Right kidney (tissue), 1 donor: ENCODE measurements at regions not wholly inside any gene's neighbourhood (a gene's known extent, or its start where the extent isn't known, plus 50 kb on each side); places are given as distances from the start of the nearest gene placed in this dataset.
"Not testable (repeated sequence)": the region's sequence is repeated elsewhere in the genome, so short reads cannot be mapped to it uniquely, and the experiment has no call there.

ENCODE experiments used
- DNase-seq: peaks from one replicate; pipeline ENCODE4 v3.0.0-alpha.2; 2016

DNA sequence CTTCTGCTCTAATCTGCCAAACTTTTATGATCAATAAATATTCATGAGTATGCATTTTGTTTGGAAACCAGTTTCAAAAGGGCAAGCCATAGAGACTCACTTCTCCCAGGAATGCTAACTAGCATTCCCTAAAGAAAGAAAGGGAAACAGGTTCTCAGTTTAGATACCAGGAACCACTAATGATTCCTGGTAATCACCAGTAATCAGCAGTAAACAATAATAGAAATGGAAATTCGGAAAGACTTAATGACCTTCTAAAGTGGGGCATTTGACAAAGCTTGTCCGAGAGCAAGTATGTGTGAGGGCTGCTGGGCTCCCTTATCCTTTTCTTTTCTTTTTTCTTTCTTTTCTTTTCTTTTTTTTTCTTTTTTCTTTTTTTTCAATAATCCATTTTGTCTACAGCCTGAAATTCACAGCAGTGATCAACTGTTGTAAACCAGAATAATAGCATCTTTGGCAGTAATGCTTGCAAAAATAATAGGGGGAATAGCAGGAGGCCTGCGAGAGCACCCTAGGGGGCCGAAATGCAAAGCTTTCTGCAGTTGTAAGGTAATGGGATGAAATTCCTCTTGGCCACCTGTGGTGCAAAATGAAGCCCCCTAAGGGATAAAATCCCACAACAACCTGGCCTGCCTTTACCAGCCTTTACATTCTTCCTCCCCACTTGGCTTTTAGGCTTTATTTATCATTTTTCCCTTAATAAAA is 253.2 kb downstream of the ZPLD1 start:
- DNase-seq, result no peak

DNA sequence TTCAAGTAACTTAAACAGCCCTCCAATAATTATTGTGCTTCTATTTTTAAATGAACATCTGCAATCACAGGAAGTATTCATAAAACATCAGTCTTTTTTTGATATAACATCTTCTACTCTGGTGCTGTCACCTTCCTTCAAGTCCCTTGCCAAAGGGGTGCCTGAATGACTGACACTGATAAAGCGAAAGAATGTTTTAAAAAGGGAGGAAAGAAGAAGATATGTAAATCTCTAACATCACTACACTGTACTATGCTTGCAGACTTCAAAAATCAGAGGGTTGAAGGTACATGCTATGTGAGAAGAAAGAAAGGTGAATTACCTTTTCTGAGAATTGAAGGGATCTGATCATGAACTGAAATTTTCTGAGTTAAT is 253.7 kb downstream of the ZPLD1 start:
- DNase-seq, result no peak

DNA sequence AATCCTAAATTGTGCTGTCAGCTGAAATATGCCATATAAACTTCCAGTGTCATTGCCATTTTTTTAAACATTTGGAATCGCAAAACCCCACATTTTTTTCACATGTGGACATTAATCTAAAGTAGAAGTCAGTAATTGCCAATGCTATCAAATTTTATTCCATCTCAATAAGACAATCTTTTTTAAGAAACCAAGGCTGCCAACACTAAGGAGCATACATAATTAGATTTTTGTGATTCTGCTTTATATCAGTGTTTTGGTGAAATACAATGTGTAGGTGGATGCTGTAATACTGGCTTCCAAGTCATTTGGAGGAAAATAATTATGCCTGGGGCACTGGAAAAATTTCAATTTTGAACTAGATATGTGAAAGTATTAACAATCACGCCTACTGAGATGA is 256.7 kb downstream of the ZPLD1 start:
- no peak for DNase-seq

DNA sequence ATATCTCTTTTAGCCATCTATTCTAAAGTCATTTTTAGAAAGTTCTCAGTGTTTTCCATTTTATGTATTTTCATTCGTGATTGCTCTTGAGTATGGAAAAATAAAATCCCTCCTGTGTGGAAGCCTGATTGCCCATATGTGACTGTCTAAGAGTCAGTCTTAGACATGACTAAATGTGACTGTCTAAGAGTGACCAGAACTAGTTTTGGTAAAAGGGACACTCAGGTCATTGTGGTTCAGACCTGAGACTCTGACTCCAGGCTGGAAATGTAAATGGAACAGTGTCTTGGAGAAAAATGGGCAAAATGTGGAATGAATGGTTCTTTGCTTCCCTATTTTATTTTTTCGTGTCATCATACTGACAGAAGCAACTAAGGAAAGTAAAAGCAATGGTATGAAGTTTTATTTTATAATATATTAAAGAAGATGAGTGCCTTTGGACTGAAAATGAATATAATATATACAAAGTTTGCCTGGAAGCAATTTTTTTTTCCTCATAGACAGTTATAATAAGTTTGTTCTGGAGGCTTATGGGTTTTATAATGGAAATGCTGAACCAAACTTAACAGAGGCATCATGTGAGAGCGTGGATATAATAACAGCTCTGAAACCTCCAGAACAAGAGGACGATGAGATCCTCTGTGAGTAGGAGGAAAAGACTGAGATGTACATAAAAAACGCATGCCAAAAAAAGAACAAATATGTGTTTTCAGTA is 264.4 kb downstream of the ZPLD1 start:
- no peak for DNase-seq

DNA sequence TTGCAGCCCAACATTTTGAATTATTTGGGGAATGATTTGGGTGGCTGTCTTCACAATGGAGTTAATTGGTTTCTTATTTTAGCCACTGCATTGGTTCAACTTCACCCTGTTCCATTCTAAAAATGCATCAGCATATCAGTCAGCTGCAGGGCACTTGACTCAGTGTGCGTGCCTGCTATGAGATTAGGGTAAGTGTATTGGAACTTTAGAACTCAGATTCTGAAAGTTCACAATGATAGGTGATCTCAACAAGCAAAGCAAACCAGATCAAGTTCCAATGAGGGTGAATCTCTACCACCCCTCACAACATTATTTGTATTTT is 265.0 kb downstream of the ZPLD1 start:
- no peak for DNase-seq

DNA sequence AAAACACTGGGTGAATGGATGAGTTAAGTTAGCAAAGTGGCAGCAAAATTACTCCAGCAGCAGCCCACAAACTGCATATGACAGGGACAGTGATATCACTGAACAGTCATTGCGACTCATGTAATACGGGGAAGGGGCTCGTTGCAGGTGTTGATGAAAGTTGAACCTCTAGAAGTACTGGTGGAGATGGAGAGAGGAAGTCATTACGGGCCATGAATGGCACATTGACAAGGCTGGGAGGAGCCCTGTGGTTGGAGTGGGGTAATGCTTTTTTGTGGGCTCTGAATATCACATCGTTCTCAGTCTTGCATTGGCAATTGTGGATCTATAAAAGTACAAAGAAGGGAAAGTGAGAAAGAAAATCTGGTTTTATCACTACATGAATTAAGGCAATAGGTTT is 278.1 kb downstream of the ZPLD1 start:
- DNase-seq, result no peak

DNA sequence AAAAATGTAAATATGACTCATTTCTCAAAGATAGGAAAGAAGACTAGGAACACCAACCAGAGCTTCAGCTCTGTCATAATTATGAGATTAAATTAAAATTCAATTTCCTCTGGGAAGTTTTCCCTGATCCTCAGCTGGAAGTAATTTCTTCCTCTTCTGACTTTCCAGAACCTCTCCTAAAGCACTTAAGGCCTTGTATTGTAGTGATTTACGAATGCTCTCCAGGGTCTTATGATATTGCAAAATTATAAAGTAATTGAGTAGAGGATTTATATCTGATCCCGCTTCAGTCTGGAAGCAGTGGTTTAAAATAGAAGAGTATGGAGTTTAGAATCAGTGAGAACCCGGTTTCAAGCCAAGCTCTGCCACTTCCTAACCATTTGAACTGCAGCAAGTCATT is 279.8 kb downstream of the ZPLD1 start:
- DNase-seq, result no peak

DNA sequence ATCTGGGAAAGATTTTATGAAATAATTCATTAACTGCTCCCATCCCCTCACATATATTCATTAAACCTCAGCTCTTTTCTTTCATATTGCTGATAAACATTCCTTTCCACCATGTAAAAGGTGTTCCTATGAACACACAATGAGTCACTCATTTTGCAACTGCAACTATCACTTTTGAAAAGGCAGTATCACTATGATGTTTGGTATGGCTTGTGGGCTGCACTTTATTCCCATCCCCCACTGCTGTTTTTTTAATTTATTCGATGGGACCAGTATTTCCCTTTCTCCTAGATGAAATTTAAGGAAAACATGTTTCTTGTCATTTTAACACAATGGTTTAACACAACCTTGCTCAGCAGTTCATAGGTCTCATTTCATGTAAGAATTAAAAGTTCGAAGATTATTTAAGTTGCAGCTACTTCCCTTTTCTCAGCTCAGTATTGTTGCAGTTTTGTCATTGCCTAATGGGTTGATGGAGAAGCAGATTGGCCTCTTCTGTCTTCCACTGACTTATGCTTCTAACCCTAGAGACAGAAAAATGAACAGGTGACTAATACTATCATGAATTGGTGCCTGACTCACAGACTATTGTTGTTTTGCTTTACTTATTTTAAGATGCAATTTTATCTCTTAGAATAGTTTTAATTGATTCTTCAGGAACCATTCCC is 280.3 kb downstream of the ZPLD1 start:
- DNase-seq, result no peak

DNA sequence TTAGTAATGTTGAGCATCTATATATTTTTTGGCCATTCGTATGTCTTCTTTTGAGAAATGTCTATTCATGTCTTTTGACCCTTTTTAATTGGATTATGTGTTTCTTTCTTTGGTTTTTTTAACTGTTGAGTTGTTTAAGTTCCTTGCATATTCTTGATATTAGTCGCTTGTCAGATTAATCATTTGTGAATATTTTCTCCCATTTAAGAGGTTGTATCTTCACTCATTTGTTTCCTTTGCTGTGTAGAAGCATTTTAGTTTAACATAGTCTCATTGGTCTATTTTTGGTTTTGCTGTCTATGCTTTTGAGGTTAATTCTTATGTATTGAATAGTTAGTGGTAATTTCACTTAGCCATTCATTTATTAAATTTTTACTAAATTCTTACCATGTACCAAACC is 283.8 kb downstream of the ZPLD1 start:
- DNase-seq, result no peak

DNA sequence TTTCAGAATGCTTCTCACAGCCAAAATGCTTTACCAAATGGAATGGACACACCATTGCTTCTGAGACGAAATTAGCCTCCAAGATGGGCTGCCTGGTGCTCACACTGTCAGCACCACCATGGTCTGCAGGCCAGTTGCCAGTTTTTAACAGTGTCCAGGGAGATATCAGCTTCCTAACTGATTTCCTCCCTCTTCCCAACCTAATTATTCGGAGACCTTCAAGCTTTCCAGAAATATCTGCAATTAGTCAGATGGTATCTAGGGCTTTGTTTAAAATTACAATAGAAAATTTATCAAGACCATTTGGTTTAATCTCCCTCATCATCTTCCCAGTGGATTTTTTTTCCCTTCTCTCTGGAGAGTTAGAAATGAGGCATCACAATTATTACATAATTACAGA is 287.5 kb downstream of the ZPLD1 start:
- no peak for DNase-seq

DNA sequence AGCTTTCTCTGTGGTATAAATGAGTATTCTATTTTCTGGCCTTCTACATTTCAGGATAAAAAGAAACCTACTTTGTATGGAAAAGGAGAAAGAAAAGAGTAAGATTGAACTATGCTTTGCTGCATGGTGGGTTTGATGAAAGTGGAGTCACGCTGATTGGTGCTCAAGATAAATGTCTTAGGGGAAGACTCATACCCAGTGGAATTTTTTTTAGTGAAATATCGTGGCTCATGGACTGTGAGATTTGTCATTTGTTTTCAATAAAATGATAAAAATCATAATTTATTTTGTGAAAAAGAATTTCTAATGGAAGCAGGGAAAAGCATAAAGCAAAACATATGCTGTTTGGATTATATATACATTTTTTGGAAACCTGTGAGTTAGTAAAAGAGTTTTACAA is 292.5 kb downstream of the ZPLD1 start:
- no peak for DNase-seq

DNA sequence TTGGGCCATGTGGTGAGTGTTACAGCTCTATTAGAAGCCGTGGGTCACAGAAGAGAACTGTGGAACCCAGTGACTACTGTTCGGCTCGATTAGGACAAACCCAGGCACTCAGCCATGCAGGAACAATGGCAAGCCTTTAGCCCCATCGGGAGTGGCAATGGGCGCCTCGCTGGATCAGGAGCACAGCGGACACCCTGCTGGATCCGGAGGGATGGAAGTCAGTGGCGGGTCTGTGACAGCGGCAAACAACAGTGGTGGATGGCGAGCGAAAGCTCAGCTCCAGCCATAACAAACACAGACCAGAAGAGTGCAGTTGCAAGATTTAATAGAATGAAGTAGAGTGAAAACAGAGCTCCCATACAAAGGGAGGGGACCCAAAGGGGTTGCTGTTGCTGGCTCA is 297.8 kb downstream of the ZPLD1 start:
- not testable (repeated sequence) for DNase-seq

DNA sequence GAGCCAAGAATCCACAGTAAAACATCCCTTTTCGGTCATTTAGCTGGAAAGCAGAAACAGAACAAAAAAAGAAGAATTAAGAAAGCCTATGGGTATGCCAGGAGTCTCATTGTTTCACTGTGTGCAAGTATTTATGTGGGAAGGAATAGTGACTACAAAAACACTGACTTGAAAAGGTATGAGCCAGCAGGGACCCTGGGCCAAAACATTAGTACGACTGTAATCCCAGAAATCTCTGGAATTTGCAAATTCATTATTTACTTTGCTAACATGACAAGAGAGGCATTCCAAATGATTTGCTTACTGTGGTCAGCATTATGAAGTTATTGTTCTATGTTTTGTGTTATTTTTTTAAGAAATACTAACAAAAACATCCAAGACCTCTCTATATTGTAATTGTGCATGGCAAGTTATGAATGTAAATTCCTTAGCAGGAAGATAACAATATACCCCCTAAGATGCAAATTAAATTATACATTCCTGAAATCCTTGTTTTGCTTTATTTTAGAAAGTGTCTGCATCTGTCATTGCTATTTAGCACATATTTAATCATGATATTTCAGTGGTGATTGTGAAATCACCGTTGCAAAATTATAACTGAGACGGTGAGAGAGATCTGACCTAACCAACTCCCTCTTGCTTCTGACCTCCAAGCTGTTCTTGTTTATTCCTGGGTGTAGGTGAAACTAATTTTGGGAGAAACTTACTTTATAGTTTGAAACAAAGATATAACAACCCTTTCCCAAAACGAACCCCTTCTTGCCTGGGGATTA is 299.2 kb downstream of the ZPLD1 start:
- no peak for DNase-seq

DNA sequence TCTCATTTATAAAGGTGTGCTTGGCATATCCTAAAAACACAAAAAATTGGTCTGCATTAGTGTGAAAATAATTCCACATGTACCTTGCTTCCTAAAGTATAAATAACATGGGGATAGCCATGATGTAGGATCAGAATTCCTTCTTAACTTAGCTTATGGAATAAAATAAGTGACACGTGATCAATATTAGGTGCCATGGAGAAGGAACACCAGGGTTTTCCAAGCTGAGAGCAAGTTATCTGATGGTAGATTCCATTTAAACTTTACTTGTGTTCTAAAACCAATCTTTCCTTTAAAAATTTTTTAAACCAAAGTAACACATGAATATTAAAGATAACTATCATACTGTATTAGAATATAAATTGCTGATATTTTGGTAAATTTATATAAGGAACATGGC is 300.5 kb downstream of the ZPLD1 start:
- no peak for DNase-seq

DNA sequence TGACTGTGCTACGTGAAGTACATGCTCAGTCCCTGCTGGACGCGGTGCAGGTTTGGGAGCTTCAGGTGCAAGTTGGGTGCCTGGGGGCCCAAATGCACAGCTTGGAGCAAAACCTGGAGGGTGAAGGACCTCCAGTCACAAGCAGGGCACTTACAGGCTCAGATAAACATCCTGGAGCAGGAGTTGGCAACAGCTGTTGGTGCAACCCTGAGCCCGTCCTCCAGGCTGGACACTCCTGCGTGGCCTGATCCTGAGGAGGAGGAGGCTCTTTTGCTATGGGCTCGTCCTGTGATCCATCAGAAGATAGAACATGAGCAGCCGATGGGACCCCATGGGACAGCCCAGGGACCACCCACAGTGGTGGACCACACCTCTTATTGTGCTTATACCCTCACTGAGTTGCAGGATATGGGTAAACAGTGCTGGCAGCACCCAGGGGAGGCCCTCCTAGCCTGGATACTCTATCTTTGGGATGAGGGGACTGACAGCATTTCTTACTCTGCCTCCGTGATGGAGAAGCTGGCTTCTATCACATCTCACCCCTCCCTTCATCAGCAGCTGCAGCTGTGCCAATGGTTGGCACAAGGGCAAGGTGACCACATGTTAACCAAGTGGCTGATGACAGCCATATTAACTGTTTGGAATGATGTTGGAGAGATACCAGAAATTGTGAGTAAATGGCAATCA is 301.6 kb downstream of the ZPLD1 start:
- DNase-seq, result no peak

DNA sequence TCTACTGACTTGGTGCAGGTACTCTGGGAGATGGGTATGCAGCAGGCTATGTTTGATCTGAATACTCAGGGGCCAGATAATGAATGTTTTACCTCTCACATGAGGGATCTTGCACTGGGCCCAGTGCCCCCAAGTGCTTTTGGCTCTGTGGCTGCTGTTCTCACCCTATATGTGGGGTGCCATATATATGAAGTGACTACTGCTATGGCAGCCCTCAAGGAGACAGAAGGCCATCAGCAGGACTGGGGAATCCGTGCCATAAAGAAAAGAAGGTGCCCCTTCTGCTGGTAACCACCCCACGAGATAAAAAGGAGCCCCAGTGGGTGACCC is 302.1 kb downstream of the ZPLD1 start:
- no peak for DNase-seq

DNA sequence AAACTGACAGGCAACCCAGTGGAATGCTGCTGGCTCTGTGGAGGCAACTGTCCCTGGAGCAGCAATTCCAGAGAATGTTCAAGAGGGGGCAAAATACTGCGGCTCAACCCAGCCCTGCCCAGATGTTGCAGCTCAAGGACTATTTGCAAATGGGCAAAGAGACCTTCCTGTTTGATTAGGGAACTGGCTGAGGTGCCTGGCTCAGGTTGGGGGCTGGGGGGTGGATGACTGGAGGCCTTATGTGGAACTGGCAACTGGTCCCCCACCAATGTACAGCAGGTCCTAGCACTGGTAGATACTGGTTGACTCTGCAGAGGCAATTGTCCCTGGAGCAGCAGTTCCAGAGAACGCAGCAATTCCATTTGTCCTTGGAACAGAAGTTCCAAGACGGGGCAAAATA is 302.5 kb downstream of the ZPLD1 start:
- no peak for DNase-seq

DNA sequence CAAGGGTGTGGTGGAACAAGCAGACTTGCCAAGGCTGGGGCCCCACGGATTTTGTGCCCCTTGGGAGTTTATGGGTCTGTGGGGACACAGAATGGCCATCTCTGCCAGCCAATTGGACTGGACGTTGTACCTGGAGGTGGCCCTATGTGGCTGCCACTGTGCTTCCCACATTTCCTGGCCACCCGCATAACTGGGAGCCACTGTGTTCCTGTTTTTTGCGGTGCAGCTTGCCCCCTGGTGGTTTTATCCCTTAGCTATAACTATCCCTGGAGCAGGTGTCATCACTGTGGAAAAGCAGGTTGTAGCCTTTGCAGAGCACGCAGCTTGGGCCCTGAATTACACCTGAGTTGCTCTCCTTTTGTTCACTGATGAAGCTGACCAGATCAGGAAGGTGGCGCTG is 306.3 kb downstream of the ZPLD1 start:
- DNase-seq, result no peak

DNA sequence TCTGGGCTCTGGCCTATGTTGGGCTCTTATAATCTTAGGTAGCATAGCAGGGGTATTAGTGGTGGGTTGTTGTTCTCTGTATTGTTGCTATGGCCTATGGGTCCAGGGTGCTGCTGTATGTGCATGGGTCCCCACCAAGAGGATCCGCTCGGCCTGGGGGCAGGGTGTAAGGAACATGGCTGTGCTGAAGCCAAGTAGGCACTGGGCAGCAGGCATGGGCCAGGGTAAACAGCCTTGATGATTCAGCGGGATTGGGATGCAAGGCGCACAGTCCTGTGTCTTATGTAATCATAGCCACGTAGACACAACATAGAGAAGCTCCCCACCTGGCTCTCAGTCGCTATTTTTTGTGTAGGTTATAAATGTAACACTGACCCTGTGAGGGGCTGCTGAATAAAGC is 306.9 kb downstream of the ZPLD1 start:
- no peak for DNase-seq

DNA sequence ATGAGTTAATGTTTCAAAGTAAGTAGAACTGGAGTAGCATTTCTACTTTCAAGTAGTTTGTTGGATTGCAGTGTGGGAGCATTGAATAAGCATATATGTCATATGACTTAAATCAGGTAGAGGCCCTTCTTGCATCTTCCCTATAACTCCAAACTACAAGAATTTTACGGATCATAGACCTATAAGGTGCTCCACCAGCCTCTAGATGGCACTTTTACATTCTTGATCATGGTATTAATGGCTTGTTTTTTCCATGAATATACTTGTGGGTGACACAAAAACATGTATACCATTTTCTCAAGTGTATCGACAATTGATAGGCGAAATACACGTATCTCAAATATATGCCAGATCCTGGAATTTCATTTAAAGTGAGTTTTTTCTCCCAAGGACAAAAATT is 311.1 kb downstream of the ZPLD1 start:
- no peak for DNase-seq

DNA sequence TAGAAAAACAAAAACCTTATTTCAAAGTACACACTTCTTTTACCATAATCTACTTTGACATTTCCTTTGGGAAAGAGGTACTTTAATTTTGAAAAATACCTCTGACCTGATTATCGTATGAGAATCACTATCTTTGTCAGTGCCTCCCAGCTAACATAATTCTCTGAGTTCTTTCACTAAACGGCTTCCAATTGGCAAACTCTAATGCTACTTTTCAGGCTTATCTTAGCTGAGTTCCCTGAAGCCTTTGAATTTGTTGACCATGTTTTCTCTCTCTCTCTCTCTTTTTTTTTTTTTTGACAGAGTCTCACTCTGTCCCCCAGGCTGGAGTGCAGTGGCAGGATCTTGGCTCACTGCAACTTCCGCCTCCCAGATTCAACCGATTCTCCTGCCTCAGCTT is 312.8 kb downstream of the ZPLD1 start:
- no peak for DNase-seq

DNA sequence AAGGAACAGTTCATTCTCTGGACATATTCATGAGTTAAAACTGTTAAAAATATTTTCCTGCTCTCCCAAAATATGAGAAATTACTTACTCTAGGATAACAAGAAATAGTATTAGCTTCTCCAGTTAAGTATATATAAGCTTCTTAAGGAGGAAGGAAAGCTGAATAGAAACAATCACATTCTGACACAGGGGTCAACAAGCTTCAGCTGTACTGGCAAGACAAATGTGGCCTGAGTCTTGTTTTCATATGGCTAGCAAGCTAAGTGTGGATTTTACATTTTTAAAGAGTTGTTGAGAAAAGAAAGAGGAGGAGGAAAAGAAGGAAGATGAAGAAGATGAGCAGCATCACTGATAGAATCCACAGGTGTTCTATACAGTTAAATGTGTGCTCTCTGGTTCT is 313.8 kb downstream of the ZPLD1 start:
- no peak for DNase-seq

DNA sequence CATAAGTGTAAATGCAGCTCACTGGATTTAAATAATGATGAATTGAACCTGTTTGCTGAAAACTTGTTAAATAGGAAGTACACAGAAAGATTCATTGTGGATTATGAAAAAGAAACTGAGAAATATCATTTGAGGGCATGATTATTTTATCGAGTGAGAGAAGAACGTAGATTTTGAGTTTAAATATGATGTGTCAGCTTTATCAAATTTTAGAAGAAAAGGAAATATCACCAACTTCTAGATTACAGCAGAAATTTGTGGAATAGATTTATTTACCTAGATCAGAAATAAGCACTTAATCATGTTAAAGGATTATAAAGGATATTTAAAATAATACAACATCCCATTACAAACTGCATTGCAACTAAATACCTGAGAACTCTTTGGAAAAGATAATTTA is 315.5 kb downstream of the ZPLD1 start:
- no peak for DNase-seq
